K562 (cell line): ENCODE measurements at regions not wholly inside any gene's neighbourhood (a gene's known extent, or its start where the extent isn't known, plus 50 kb on each side); places are given as distances from the start of the nearest gene placed in this dataset.

ENCODE experiments used
- ATAC-seq: fragments of 200-7000 bp; cut with Tn5 transposase; 3 replicates; pipeline ENCODE4 v1.9.1; 2020; ENCODE audit warnings: moderate library complexity
- BruUV-seq: library from RNA; stranded (reverse); fragments of 400-500 nt; replicated peaks from 2 replicates; lab custom pipeline; 2021; lab: Mats Ljungman, UMichigan
- CTCF ChIA-PET: fragments of 300-600 bp; formaldehyde crosslinking; extraction: SDS; loops from one replicate; lab custom pipeline; 2021; ENCODE audit warnings: low intra/inter-chr PET ratio; lab: Yijun Ruan, JAX
- POLR2A ChIA-PET: fragments of 300-600, 350-650 bp; sonication (Branson Sonifier 250); formaldehyde crosslinking; extraction: SDS; loops from one replicate; lab custom pipeline; 2021; ENCODE audit warnings: antibody characterized with exemption, inconsistent platforms; lab: Yijun Ruan, JAX
- DNase-seq, 4 experiments: peaks; one replicate each; pipeline versions ENCODE4 v3.0.0 to v3.0.0-alpha.2; 2011 to 2018; ENCODE audit warnings: low spot score in 3 of 4, mixed read lengths in 3 of 4; ENCODE audit errors: extremely low read depth in 1 of 4
- FAIRE-seq: peaks from 2 replicates; lab custom pipeline; 2011; peaks lifted over from hg19 to GRCh38; lab: Jason Lieb, UNC
- H2AFZ ChIP-seq: 2 replicates; pipeline ENCODE4 v1.6.0; 2011; ENCODE audit warnings: low read depth, low read length, control low read depth, inconsistent platforms
- H3K27ac ChIP-seq: fragments of 200-600 bp; 3 replicates; pipeline ENCODE4 v1.8.0; 2011; ENCODE audit warnings: low read depth, mild to moderate bottlenecking, control low read depth, inconsistent platforms, low read length, moderate library complexity, mixed read lengths; ENCODE audit errors: extremely low read depth
- H3K27me3 ChIP-seq, 2 experiments: fragments of 300-600 bp in 1 of 2; 2 replicates in 1 of 2; 3 replicates in 1 of 2; pipeline versions ENCODE4 v1.6.0 to v1.8.0; 2011; ENCODE audit warnings: inconsistent platforms in 2 of 2, low read length in 2 of 2, mild to moderate bottlenecking in 1 of 2, mixed read lengths in 1 of 2, moderate library complexity in 1 of 2; ENCODE audit not compliant: control insufficient read depth in 2 of 2, insufficient read depth in 2 of 2
- H3K36me3 ChIP-seq: fragments of 300-600 bp; 3 replicates; pipeline ENCODE4 v1.8.0; 2011; ENCODE audit warnings: mild to moderate bottlenecking, low read length, inconsistent platforms; ENCODE audit not compliant: control insufficient read depth, insufficient read depth
- H3K4me1 ChIP-seq, 2 experiments: fragments of 200-600 bp in 1 of 2; replicated peaks in 1 of 2; 2 replicates in 1 of 2; 3 replicates in 1 of 2; pipeline versions ENCODE4 v1.5.1 to v1.8.0; 2011; ENCODE audit warnings: inconsistent platforms in 2 of 2, low read length in 2 of 2, mild to moderate bottlenecking in 1 of 2, mixed read lengths in 1 of 2, moderate library complexity in 1 of 2; ENCODE audit not compliant: control insufficient read depth in 2 of 2, insufficient read depth in 2 of 2
- H3K4me2 ChIP-seq: 2 replicates; pipeline ENCODE4 v1.6.1; 2011; ENCODE audit warnings: low read length, control low read depth, inconsistent platforms, mixed read lengths; ENCODE audit not compliant: insufficient read depth
- H3K4me3 ChIP-seq: fragments of 200-600 bp; sonication (generic), shearing (Covaris generic); 2 replicates; pipeline ENCODE4 v1.5.1; 2016; ENCODE audit warnings: control low read depth, inconsistent platforms
- H3K79me2 ChIP-seq: fragments of 200-600 bp; 3 replicates; pipeline ENCODE4 v1.8.0; 2011; ENCODE audit warnings: low read length, inconsistent platforms; ENCODE audit not compliant: control insufficient read depth, insufficient read depth
- H3K9ac ChIP-seq, 2 experiments: 2 replicates each; pipeline versions ENCODE4 v1.6.0 to v1.6.1; 2011; ENCODE audit warnings: low read depth in 2 of 2, low read length in 2 of 2, control low read depth in 1 of 2, inconsistent platforms in 1 of 2, mild to moderate bottlenecking in 1 of 2, mixed read lengths in 1 of 2; ENCODE audit not compliant: insufficient read depth in 1 of 2
- H3K9me1 ChIP-seq: one replicate; pipeline ENCODE4 v1.6.0; 2011; ENCODE audit warnings: inconsistent platforms, mild to moderate bottlenecking, low read length, moderate library complexity; ENCODE audit not compliant: control insufficient read depth, insufficient read depth
- H3K9me3 ChIP-seq: replicated peaks from 2 replicates; pipeline ENCODE4 v1.5.1; 2011; ENCODE audit warnings: low read depth, low read length, inconsistent platforms; ENCODE audit not compliant: control insufficient read depth, insufficient read depth
- H4K20me1 ChIP-seq: replicated peaks from 2 replicates; pipeline ENCODE4 v1.6.1; 2011; ENCODE audit warnings: low read length, inconsistent platforms, mixed read lengths; ENCODE audit not compliant: control insufficient read depth, insufficient read depth
- EHMT2 ChIP-seq: fragments of 450-650 bp; IDR thresholded peaks from 2 replicates; pipeline ENCODE4 v1.6.1; 2018; ENCODE audit warnings: antibody characterized with exemption
- REST ChIP-seq, 2 experiments: fragments of 450-650 bp; formaldehyde crosslinking in 1 of 2; IDR thresholded peaks; 2 replicates each; pipeline versions ENCODE4 v1.4.0 to v1.6.1; 2014 to 2020; ENCODE audit warnings: mild to moderate bottlenecking in 2 of 2, borderline replicate concordance in 1 of 2, low read depth in 1 of 2
- TARDBP ChIP-seq: fragments of 450-650 bp; IDR thresholded peaks from 2 replicates; pipeline ENCODE4 v1.6.1; 2016
- TBP ChIP-seq: optimal IDR thresholded peaks from 2 replicates; pipeline ENCODE3; 2011; ENCODE audit warnings: low read depth, low read length, improper control_type of control experiment
- TOE1 ChIP-seq, 2 experiments: fragments of 450-650 bp in 1 of 2; sonication (generic) in 1 of 2; formaldehyde crosslinking in 1 of 2; IDR thresholded peaks; 2 replicates each; pipeline versions ENCODE4 v1.7.1 to v1.8.0; 2016 to 2022; ENCODE audit warnings: borderline replicate concordance in 2 of 2, mild to moderate bottlenecking in 2 of 2, antibody characterized with exemption in 1 of 2, inconsistent platforms in 1 of 2, low read depth in 1 of 2, missing genetic modification reagents in 1 of 2, moderate library complexity in 1 of 2
- WGBS: fragments of 100-300 bp; shearing (Covaris generic); methylation state at CpG from one replicate; pipeline ENCODE4 v1.1.6; 2016; ENCODE audit warnings: low coverage, mixed read lengths; ENCODE audit not compliant: insufficient coverage; ENCODE audit errors: missing lambda C conversion rate; 5-methylcytosine and 5-hydroxymethylcytosine counted together
- in situ Hi-C: fragments of 300-500 bp; cut with MboI; formaldehyde crosslinking; loops from 4 replicates; pipeline ENCODE4 v1.15.0; 2018; ENCODE audit warnings: inconsistent platforms, mixed read lengths
- intact Hi-C: fragments of 100-400 bp; cut with micrococcal nuclease; formaldehyde crosslinking; loops from 2 replicates; pipeline ENCODE4 v1.14.2; 2022

GRCh38 chr10:108970016-108970415 is 953.3 kb downstream of the XPNPEP1 start:
- no peaks in the 10 kb centered on the region for H3K27me3 ChIP-seq
- DNase-seq (peak in 2 of 4 experiments; percentile 4), FAIRE-seq (no peak), ATAC-seq (no peak)
- ChIA-PET CTCF (no interaction called here), POLR2A (no interaction called here)
- no peak overlapping the region for H3K4me2 ChIP-seq
- in situ Hi-C loops (no loop called here), intact Hi-C loops (no loop called here)
- no peaks in the 10 kb centered on the region for H3K9me1 ChIP-seq
- H4K20me1 ChIP-seq = no peaks in the 10 kb centered on the region
- peak; percentile 79 for TF ChIP-seq REST (IDR thresholded peaks at IDR 0.05; ENCODE audit: borderline replicate concordance)
- no peak for TF ChIP-seq REST (CRISPR knock-in tag; IDR thresholded peaks at IDR 0.05; ENCODE audit: low read depth)
- TF ChIP-seq TARDBP = no peak
- peak; percentile 69 for TF ChIP-seq EHMT2
- no peak for TF ChIP-seq TOE1 (IDR thresholded peaks at IDR 0.05; ENCODE audit: borderline replicate concordance)
- TF ChIP-seq TOE1 (CRISPR knock-in tag; IDR thresholded peaks at IDR 0.05; ENCODE audit: borderline replicate concordance, low read depth) = no peak
- no peak for TF ChIP-seq TBP
- H3K27ac ChIP-seq = no peak overlapping the region
- no peak overlapping the region for H3K4me3 ChIP-seq
- no peaks in the 10 kb centered on the region for H3K9me3 ChIP-seq
- H3K9ac ChIP-seq = no peak overlapping the region
- WGBS = 0% methylated on average over 1 of the region's 1 CpG
- H3K4me1 ChIP-seq = no peaks in the 10 kb centered on the region
- H2AFZ ChIP-seq = no peak overlapping the region
- H3K79me2 ChIP-seq = no peaks in the 10 kb centered on the region
- no TSS peak for BruUV-seq
- no peaks in the 10 kb centered on the region for H3K36me3 ChIP-seq
